ENCODE measurements at regions not wholly inside any gene's neighbourhood (a gene's known extent, or its start where the extent isn't known, plus 50 kb on each side); places are given as distances from the start of the nearest gene placed in this dataset.

GRCh38 chr6:119764927-119765681 is 415.5 kb upstream of the MAN1A1 start:
- TF ChIP-seq CTCF (IDR thresholded peaks at IDR 0.05 in 8 of 11, conservative IDR thresholded peaks at IDR 0.05 in 3 of 11) (no peak), POLR2A (IDR thresholded peaks at IDR 0.05) (no peak)

Data from spleen (tissue), 7 donors.